GM18511 (cell line): ENCODE measurements at regions not wholly inside any gene's neighbourhood (a gene's known extent, or its start where the extent isn't known, plus 50 kb on each side); places are given as distances from the start of the nearest gene placed in this dataset.

Source experiments
- ATAC-seq: cut with Tn5 transposase; IDR thresholded peaks from one replicate; pipeline ENCODE4 v1.9.1; 2021; ENCODE audit warnings: mild to moderate bottlenecking, moderate library complexity; ENCODE audit not compliant: unreplicated experiment

DNA sequence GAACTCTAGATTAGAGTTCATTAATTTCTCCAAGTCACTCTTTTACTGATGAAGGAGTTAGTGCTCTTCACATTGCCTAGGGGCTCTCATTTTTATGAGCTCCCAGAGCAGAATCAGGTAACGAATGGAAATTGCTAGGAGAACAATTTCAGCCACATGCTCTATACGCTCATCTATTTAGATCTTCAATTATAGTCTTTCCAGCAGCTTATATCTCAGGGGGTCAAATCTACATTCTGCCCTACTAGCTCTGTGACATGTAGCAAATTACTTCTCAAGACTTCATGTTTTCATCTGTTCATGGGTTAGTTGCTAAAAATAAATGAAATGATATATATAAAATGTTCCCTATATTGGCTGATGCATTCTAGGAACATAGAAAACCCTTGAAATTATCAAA, 183.6 kb downstream of the PLPP3 start:
- no peak for ATAC-seq

DNA sequence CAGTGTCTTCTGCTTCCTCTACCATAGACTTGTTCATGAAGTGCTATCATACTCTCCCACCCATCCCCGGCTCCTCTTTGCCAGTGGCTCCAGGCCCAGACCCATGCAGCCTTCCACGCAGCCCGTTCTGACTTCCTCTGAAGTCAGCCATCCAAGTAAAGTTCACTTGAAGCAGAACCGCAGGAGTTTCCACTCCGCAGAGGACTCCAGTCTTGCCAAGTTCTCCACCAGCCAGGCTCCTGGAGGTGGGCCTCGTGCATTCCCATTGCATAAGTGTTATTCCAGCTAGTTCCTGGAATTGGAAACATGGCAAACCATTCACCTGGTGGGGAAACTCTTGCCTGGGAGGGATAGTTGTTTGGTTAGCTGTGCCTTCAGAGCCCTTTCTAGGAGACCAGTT, 185.1 kb downstream of the PLPP3 start:
- no peak for ATAC-seq

DNA sequence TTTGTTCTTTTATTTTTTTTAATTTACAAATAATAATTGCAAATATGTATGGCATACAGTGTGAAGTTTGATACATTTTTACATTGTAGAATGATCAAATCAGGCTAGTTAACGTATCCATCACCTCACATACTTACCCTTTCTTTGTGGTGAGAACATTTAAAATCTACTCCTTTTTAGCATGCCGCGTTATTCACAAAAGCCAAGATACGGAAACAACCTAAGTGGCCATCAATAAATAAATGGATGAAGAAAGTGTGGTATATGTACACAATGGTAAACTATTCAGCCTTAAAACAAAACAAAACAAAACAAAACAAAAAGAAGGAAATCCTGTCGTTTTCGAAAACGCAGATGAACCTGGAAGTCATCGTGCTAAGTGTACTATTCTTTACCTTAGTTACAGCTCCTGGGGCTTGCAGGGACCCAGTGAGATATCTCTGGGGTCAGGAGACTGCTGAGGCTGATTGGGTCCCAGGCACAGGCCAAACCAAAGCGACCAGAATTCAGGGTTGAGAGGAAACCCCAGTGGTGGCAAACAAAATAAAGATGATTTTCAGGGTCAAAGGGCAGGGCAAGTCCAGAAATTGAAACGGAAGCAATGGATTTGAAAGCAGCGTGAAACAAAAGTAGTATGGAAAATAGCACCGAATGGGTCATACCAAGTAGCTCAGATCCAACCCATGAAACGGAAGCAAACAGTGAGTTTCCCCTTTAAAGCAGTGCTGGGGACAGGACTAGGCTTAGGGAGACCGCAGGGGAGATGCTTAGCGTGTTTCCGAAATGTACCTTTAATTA, 188.2 kb downstream of the PLPP3 start:
- no peak for ATAC-seq

- no peak for ATAC-seq
Observed at GRCh38 chr1:56390232-56390867, 189.0 kb downstream of the PLPP3 start.

DNA sequence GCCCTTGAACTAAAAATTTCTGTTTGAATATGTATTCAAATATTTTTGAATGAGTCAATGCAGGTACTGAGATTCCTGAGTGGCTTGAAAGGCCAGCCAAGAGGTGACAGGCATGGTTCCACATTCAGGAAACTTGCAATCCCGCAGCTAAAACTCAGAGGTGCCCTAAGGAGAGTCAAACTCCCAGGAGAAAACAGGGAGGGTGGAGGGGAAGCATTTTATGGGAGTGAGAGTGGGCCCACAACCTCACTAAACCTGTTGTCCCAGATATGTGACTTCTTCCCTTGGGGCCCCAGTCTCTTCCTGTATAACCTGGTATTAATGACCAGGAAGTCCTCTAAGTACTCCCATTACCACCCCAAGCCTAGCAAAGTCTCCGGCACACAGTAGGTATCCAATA, 189.6 kb downstream of the PLPP3 start:
- no peak for ATAC-seq

GRCh38 chr1:56387071-56387740, 192.2 kb downstream of the PLPP3 start:
- ATAC-seq = no peak

DNA sequence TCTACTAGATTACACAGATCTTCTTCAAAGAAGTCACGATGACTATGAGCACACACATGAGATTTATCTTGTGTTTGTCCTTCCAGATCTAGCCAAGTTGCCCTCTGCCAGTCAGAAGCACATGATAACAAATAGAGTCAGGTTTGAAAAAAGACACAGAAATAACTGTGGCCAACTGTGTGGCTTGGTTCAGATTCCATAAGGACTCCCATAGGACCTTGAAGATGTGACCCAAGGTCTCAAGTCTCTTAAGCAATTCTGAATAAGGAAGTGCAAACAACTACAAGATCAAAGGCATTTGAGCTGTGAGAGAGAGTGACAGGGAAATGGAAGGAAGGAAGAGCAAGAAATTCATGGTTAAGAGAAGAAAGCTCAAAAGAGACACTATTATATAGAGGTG, 194.0 kb downstream of the PLPP3 start:
- ATAC-seq = no peak

GRCh38 chr1:56382929-56383328, 196.4 kb downstream of the PLPP3 start:
- ATAC-seq = no peak

DNA sequence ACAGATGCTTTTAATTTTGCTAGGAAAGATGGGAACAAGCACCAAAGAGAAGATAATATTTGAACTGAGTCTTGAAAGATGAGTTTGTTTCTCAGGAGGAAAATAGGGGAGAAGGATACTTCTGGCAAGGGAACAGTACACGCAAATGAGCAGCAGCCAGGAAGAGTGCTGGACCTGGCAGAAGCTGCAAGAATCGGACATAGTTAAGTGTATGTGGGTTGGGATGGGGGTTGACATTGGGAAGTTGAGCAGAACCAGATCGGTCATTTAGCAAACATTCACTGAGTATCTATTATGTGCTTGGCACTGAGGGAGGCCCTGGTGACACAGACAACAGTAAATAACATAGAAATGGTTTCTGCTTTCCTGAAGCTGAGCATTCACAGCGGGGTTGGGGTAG, 198.8 kb downstream of the PLPP3 start:
- ATAC-seq = no peak

DNA sequence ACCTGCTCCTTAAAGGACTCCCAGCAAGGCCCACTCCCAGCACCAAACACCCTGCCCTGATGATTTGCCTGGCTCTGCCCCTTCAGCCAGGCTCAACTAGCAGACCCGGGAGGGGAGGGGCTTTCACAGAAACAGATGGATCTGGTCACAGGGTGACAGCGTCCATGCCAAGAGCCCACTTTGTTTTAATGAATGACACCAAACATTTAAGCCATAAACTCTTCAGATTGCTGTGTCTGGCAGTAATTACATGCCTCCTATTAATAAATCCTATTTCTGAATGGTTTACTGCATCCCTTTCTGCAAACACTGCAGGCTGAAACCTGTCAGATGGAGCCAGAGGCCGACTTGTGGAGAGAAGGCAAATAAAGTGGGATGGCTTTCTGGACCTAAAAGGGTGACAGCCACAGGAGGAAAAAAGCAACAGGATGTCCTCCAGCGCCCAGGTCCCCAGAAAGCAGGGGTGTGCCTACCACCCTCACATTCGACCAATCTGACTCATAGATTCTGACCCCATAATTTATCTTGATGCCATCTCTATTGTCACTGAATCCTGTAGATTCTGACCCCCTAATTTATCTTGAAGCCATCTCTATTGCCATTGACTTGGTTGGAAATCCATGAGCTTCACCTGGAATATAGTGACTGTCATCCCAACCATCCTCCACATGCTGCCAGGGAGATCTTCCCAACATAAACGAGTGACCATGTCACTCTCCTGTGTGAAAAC, 200.9 kb downstream of the PLPP3 start:
- ATAC-seq = no peak

- ATAC-seq = no peak
Observed at GRCh38 chr1:56377431-56377830, 201.9 kb downstream of the PLPP3 start.

DNA sequence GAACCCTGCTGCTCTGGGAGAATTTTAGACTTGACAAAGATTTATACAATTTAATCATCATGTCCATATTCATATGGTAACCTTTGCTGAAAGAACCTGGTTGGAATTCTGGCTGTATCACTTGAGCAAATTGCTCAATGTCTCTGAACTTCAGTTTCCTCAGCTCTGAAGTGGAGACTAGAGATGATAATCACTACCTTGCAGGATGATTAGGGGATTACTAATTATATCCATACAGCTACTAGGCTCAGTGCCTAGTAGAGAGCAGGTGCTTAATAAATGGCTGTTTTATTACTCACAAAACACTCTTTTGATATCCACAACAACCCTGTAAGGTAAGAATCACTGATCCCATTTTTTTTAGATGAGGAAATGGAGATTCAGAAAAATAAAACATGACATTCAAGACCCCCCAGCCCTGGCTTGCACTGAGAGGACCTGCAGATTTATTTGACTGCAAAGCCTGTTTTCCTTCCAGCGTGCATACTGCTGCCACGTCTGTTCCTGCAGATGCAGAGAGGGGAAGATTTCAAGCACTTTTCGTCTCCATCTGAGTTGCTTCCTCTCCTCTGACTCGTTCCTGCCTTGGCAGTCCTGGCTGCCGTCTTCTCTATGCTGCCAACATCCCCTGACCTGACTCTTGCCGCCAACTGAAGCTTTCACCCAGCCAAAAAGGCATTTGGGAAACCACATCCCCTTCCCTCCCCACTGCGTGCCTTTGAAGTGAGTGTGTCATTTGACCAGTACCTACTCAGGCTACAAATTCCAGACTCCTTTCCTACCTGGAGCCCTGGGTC, 203.0 kb downstream of the PLPP3 start:
- ATAC-seq = no peak

- ATAC-seq = no peak
Observed at GRCh38 chr1:56375326-56375804, 204.0 kb downstream of the PLPP3 start.

GRCh38 chr1:56374026-56374974, 205.1 kb downstream of the PLPP3 start:
- no peak for ATAC-seq

- no peak for ATAC-seq
Observed at GRCh38 chr1:56370513-56370912, 208.8 kb downstream of the PLPP3 start.

DNA sequence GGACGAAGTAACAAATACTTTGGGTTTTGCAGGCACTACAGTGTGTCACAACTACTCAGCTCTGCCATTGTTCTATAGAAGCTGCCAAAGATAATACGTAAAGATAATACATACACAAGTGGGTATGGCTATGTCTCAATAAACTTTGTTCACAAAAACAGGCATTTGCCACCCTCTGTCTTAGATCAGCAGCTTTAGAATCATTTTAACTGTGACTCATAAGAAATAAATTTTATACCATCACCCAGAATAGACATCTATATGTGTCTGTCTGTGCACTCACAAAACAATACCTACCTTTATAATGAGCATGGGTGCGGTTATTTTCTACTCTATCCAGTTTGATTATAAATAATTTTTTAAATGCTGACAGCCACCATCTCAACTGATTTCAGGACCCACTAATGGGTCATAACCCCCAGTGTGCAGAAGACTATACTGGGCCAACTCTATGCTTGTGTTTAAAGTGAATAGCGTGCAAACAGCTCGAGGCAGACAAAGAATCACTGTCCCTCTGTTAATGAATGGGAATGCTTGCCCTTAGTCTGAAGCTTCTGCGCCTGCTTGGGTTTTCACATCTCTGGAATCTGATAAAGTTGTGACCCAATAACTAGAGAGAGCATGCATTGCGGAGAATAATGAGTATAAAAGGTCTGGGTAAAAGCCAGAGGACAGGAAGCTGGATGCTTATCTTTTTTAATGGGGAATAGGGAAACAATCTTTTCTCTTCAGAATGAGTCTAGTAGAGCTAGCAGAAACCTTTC, 216.2 kb downstream of the PLPP3 start:
- no peak for ATAC-seq

DNA sequence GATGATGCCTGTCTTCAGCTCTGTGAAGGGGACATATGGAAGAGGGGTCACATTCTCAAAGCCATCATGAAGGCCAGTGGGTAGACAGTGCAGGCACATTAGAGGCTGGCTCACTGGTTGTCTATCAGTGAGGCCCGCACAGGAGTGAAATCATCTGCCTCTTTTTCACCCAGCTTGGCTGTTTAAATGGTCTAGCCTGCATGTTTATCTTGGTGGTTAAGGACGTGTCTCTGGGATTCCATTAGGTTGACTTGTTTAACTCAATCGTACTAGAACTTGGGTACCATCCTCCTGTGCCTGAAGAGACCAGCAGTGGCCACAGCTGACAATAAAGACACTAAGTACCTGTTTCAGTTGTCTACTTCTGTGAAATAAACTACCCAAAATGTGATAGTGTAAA, 219.3 kb downstream of the PLPP3 start:
- no peak for ATAC-seq

DNA sequence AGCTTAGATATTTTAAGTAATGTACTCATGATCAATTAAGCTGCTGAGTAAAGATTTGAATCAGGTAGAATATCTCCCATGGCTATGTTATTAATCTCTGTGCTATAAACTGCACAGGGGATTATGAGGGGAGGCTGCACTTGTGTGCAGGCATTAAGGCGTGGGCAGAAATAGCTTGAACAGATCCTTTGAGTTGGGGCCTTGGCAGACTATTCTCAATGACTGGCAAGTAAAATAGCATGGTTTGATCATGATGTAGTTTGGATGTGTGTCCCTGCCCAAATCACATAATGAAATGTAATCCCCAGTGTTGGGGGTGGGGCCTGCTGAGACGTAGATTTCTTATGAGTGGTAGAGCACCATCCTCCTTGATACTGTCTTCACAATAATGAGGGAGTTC, 220.3 kb downstream of the PLPP3 start:
- ATAC-seq = no peak
